Islet precursor cell (in vitro differentiated cells): ENCODE measurements at regions not wholly inside any gene's neighbourhood (a gene's known extent, or its start where the extent isn't known, plus 50 kb on each side); places are given as distances from the start of the nearest gene placed in this dataset.
"Not testable (repeated sequence)": the region's sequence is repeated elsewhere in the genome, so short reads cannot be mapped to it uniquely, and the experiment has no call there.

Source experiments
- DNase-seq: peaks from one replicate; pipeline ENCODE4 v3.0.0-alpha.2; 2018

GRCh38 chr2:193506035-193506434 is 1311.3 kb upstream of the TMEFF2 start:
- no peak for DNase-seq

GRCh38 chr2:193505620-193506019 is 1310.9 kb upstream of the TMEFF2 start:
- no peak for DNase-seq

- DNase-seq = peak; percentile 95
Observed at GRCh38 chr2:193502363-193503035, 1307.8 kb upstream of the TMEFF2 start.

- no peak for DNase-seq
Observed at GRCh38 chr2:193496786-193497185, 1302.1 kb upstream of the TMEFF2 start.

- no peak for DNase-seq
Observed at GRCh38 chr2:193482557-193482956, 1287.8 kb upstream of the TMEFF2 start.

GRCh38 chr2:193480187-193480586 is 1285.5 kb upstream of the TMEFF2 start:
- no peak for DNase-seq

GRCh38 chr2:193476171-193476800 is 1281.6 kb upstream of the TMEFF2 start:
- DNase-seq = no peak

GRCh38 chr2:193475038-193475437 is 1280.3 kb upstream of the TMEFF2 start:
- no peak for DNase-seq

GRCh38 chr2:193469251-193469650 is 1274.5 kb upstream of the TMEFF2 start:
- no peak for DNase-seq

GRCh38 chr2:193467276-193467987 is 1272.7 kb upstream of the TMEFF2 start:
- DNase-seq = no peak

- no peak for DNase-seq
Observed at GRCh38 chr2:193463011-193463410, 1268.3 kb upstream of the TMEFF2 start.

- DNase-seq = no peak
Observed at GRCh38 chr2:193462411-193462810, 1267.7 kb upstream of the TMEFF2 start.

- DNase-seq = no peak
Observed at GRCh38 chr2:193461431-193461934, 1266.8 kb upstream of the TMEFF2 start.

- no peak for DNase-seq
Observed at GRCh38 chr2:193446967-193447366, 1252.2 kb upstream of the TMEFF2 start.

GRCh38 chr2:193442293-193442692 is 1247.6 kb upstream of the TMEFF2 start:
- DNase-seq = no peak

GRCh38 chr2:193428336-193428818 is 1233.6 kb upstream of the TMEFF2 start:
- DNase-seq = no peak

- DNase-seq = not testable (repeated sequence)
Observed at GRCh38 chr2:193412368-193412767, 1217.6 kb upstream of the TMEFF2 start.

GRCh38 chr2:193409951-193410350 is 1215.2 kb upstream of the TMEFF2 start:
- no peak for DNase-seq

GRCh38 chr2:193382583-193382982 is 1187.8 kb upstream of the TMEFF2 start:
- peak; percentile 81 for DNase-seq

GRCh38 chr2:193377789-193378188 is 1183.1 kb upstream of the TMEFF2 start:
- no peak for DNase-seq

GRCh38 chr2:193373120-193373519 is 1178.4 kb upstream of the TMEFF2 start:
- no peak for DNase-seq

- peak; percentile 57 for DNase-seq
Observed at GRCh38 chr2:193371200-193371599, 1176.5 kb upstream of the TMEFF2 start.

- DNase-seq = no peak
Observed at GRCh38 chr2:193368615-193369014, 1173.9 kb upstream of the TMEFF2 start.

GRCh38 chr2:193357508-193357907 is 1162.8 kb upstream of the TMEFF2 start:
- no peak for DNase-seq
